HG03196 (cell line): ENCODE measurements at regions not wholly inside any gene's neighbourhood (a gene's known extent, or its start where the extent isn't known, plus 50 kb on each side); places are given as distances from the start of the nearest gene placed in this dataset.
A peak's percentile ranks its signal among the peaks of the same experiment; 100 is the strongest.
"Not testable (repeated sequence)": the region's sequence is repeated elsewhere in the genome, so short reads cannot be mapped to it uniquely, and the experiment has no call there.

Experiments
- ATAC-seq: cut with Tn5 transposase; IDR thresholded peaks from one replicate; pipeline ENCODE4 v1.9.1; 2021; ENCODE audit not compliant: unreplicated experiment

- ATAC-seq: not testable (repeated sequence)
These were observed 92.1 kb downstream of the TRIM27 start for GRCh38 chr6:28831683-28832082.

GRCh38 chr6:28836703-28837102 lies 87.1 kb downstream of the TRIM27 start:
- ATAC-seq: not testable (repeated sequence)

GRCh38 chr6:28838289-28838633 lies 85.5 kb downstream of the TRIM27 start:
- peak; percentile 60 for ATAC-seq

DNA sequence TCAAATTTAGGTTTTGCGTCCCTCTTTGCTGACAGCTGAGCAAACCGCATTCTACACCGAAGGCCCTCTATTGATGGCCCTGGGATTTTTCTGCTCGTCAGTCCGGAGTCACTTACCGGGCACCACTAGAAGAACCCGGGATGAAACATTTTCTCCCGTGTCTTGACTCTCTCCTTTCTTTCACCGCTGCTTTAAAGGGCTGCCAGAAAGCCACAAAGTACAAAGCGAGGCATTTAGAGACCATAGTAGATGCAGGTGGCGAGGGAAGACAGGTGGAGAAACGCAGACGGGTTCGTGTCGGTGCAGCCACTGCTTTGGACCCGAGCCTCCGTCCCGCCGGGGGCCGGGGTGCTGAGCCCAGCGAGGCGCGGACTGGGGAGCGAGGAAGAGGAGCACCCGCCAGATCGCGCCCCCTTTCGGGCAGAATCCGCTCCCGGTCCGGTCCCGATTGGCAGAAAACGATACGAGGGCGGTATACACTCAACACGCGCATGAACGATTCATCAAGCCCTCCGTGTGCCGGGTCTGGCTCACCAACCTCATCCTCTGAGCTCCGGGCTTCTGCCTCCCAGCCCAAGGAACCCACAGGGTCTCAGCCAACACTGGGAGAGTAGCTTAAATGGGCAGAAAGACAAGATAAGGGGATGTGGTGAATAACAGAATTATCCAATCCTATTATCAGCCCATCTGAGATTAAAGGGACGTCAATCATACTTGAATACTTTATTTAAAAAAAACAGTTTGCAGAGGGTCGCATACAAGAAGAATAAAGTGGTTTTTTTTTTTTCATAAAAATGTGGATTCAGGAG lies 84.9 kb downstream of the TRIM27 start:
- peak; percentile 64 for ATAC-seq

DNA sequence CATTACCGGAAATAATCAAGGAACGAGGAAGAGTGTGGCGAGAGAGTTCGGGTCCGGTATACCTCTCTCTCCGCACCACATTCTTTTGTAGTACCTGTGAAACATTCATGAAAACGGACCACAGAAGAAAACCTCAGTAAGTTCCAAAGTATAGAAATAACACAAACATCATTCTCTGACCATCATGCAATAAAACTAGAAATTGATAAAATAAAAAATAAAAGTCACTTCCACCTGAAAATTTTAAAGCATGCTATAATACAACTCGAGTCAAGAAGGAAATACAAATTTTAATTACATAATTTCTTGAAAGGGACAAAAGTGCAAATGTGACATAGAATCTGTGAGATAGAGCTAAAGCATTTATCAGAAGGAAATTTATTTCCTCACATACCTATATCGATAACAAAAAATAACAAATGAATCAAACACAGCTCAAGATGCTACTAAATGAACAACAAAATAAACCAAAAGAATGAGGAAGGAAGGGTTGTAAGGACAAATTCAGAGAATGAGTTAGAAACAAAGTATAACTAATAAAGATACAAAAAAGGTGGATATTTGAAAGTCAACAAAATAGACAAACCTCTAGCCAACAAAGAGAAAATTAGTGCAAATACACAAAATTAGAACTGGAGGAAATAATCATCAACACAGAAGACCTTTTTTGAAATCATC lies 84.2 kb downstream of the TRIM27 start:
- ATAC-seq: no peak

- no peak for ATAC-seq
These were observed 82.5 kb downstream of the TRIM27 start for GRCh38 chr6:28841290-28841689.

DNA sequence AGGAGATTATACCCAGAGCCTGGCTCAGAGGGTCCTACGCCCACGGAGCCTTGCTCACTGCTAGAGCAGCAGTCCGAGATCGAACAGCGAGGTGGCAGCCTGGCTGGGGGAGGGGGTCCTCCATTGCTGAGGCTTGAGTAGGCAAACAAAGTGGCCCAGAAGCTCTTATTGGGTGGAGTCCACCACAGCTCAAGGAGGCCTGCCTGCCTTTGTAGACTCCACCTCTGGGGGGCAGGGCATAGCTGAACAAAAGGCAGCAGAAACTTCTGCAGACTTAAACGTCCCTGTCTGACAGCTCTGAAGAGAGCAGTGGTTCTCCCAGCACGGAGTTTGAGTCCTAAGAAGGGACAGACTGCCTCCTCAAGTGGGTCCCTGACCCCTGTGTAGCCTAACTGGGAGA lies 75.0 kb downstream of the TRIM27 start:
- not testable (repeated sequence) for ATAC-seq
